Adrenal gland (tissue), 5 donors: ENCODE measurements at regions not wholly inside any gene's neighbourhood (a gene's known extent, or its start where the extent isn't known, plus 50 kb on each side); places are given as distances from the start of the nearest gene placed in this dataset.

Experiments
- POLR2A ChIP-seq, 2 donors: fragments of 450-650 bp; IDR thresholded peaks; one replicate each; pipeline ENCODE4 v1.6.1; 2017; ENCODE audit warnings: antibody characterized with exemption in 2 of 2, mild to moderate bottlenecking in 2 of 2, moderate library complexity in 1 of 2
- TF ChIP-seq, protein P1 (sequence below), 6 experiments: fragments of 450-650 bp in 4 of 6; fragments of 200-600 bp in 2 of 6; sonication (generic) in 1 of 6; IDR thresholded peaks; 1 replicate in 5 of 6; 2 replicates in 1 of 6; pipeline versions ENCODE4 v1.5.1 to v1.8.0; 2016 to 2021; ENCODE audit warnings: antibody characterized with exemption in 6 of 6, mild to moderate bottlenecking in 2 of 6, moderate library complexity in 1 of 6
- donor health status: DM: no; HTN: no; CAD: no.

DNA sequence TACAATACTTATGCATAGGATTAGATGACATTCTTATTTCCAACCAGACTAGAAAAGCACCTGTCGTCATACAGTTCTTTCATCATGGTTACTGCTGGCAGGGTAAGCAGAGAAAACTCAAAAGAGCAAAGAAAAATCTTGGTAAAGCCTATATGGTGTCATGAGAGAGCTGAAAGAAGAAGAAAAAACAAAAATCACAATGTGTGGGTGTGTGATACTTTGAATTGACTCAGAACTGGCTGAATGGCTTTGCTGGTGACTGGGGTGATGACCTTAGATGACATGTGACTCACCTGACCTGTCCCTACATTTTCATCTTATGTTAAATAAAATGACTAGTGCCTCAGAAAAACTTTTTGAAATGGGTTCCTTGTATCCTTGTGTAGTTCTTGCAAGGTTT is 278.1 kb upstream of the LMO3 start:
- TF ChIP-seq, protein P1, sequence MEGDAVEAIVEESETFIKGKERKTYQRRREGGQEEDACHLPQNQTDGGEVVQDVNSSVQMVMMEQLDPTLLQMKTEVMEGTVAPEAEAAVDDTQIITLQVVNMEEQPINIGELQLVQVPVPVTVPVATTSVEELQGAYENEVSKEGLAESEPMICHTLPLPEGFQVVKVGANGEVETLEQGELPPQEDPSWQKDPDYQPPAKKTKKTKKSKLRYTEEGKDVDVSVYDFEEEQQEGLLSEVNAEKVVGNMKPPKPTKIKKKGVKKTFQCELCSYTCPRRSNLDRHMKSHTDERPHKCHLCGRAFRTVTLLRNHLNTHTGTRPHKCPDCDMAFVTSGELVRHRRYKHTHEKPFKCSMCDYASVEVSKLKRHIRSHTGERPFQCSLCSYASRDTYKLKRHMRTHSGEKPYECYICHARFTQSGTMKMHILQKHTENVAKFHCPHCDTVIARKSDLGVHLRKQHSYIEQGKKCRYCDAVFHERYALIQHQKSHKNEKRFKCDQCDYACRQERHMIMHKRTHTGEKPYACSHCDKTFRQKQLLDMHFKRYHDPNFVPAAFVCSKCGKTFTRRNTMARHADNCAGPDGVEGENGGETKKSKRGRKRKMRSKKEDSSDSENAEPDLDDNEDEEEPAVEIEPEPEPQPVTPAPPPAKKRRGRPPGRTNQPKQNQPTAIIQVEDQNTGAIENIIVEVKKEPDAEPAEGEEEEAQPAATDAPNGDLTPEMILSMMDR (IDR thresholded peaks at IDR 0.05), result no peak
- no peak for TF ChIP-seq POLR2A (IDR thresholded peaks at IDR 0.05)
